ENCODE measurements at regions not wholly inside any gene's neighbourhood (a gene's known extent, or its start where the extent isn't known, plus 50 kb on each side); places are given as distances from the start of the nearest gene placed in this dataset.

DNA sequence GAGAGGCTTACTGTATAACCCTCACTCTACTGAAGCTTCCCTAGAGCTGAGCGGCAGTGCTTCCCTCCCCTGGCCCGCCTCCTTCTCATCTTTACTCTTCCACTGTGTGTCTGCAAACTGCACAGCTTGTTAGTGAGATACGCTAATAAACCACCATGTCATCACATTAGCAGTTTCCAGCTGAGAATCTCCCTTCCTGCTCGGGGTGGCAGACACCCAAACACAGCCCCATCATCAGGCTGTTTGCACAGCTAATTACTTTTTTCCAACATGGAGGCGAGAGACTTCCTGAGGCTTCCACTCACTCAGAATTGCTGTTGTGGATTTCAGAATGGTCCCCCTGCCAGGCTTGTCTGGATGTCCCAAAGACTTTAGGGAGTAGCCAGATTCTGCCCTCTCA, 444.9 kb upstream of the SULF2 start:
- Histone ChIP-seq H2AFZ (ENCODE audit: low read depth, low read length) (no peak overlapping the region), H3K4me2 (ENCODE audit: insufficient read depth, low read length) (no peak overlapping the region), H3K79me2 (ENCODE audit: insufficient read depth, low read length) (no peaks in the 10 kb centered on the region), H3K36me3 (ENCODE audit: insufficient read depth, low read length) (no peaks in the 10 kb centered on the region), H3K9ac (ENCODE audit: low read depth, low read length) (no peak overlapping the region), H3K27me3 (ENCODE audit: insufficient read depth, low read length, poor library complexity) (no peaks in the 10 kb centered on the region), H3K27ac (ENCODE audit: low read length) (no peak overlapping the region), H4K20me1 (ENCODE audit: insufficient read depth, low read length) (no peaks in the 10 kb centered on the region), H3K9me3 (ENCODE audit: insufficient read depth, low read length, severe bottlenecking) (peaks cover 8% of the 10 kb centered on the region), H3K4me3 (ENCODE audit: low read depth in 1 of 2, low read length in 2 of 2) (no peak overlapping the region), H3K4me1 (ENCODE audit: insufficient read depth, low read length) (peaks cover 11% of the 10 kb centered on the region)
- ATAC-seq (ENCODE audit: insufficient read depth, low read depth) (no peak), DNase-seq (no peak)
- no peak for TF ChIP-seq EZH2 (IDR thresholded peaks at IDR 0.05; ENCODE audit: borderline replicate concordance, low read depth, low read length, severe bottlenecking)
- TF ChIP-seq, protein P1, sequence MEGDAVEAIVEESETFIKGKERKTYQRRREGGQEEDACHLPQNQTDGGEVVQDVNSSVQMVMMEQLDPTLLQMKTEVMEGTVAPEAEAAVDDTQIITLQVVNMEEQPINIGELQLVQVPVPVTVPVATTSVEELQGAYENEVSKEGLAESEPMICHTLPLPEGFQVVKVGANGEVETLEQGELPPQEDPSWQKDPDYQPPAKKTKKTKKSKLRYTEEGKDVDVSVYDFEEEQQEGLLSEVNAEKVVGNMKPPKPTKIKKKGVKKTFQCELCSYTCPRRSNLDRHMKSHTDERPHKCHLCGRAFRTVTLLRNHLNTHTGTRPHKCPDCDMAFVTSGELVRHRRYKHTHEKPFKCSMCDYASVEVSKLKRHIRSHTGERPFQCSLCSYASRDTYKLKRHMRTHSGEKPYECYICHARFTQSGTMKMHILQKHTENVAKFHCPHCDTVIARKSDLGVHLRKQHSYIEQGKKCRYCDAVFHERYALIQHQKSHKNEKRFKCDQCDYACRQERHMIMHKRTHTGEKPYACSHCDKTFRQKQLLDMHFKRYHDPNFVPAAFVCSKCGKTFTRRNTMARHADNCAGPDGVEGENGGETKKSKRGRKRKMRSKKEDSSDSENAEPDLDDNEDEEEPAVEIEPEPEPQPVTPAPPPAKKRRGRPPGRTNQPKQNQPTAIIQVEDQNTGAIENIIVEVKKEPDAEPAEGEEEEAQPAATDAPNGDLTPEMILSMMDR (IDR thresholded peaks at IDR 0.05; ENCODE audit: borderline replicate concordance, extremely low read depth, low read length, poor library complexity, severe bottlenecking): no peak

DNA sequence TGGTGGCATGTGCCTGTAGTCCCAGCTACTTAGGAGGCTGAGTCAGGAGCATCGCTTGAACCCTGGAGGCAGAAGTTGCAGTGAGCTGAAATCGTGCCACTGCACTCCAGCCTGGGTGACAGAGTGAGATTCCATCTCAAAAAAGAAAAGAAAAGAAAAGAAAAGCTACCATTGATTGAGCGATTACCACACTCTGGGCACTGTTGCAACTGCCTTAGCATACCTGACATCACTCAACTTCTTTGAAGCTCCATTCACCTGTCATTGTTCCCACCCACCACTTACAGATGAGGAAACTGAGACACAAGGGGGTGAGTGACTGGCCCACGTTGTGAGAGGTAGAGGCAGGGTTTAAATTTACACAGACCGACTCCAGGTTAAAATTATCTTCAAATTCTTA, 442.1 kb upstream of the SULF2 start:
- no peak for DNase-seq
- TF ChIP-seq EZH2 (IDR thresholded peaks at IDR 0.05; ENCODE audit: borderline replicate concordance, low read depth, low read length, severe bottlenecking): no peak
- TF ChIP-seq, protein P1 (IDR thresholded peaks at IDR 0.05; ENCODE audit: borderline replicate concordance, extremely low read depth, low read length, poor library complexity, severe bottlenecking): no peak
- no peak overlapping the region for H3K27ac ChIP-seq (ENCODE audit: low read length)

DNA sequence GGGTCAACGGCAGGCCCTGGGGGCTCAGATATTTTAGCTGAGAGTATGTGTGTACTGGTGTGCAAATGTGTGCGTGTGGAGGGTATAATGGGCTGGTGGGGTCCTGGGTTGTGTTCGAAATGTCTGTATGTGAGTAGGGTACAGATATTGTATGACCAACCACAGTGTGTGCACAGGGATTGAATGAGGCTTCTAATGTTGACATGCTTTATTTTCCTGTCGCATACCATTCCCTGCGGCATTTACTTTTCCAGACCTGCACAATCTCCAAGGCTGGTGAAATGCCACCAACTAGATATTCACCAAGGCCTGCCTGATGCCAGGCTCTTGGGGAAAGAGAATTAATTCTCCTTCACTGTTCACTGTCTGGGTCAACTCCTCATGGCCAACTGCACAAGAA, 441.4 kb upstream of the SULF2 start:
- peaks cover 8% of the 10 kb centered on the region for H3K9me3 ChIP-seq (ENCODE audit: insufficient read depth, low read length, severe bottlenecking)
- TF ChIP-seq, protein P1 (IDR thresholded peaks at IDR 0.05; ENCODE audit: borderline replicate concordance, extremely low read depth, low read length, poor library complexity, severe bottlenecking): no peak
- no peak for TF ChIP-seq EZH2 (IDR thresholded peaks at IDR 0.05; ENCODE audit: borderline replicate concordance, low read depth, low read length, severe bottlenecking)
- no peak overlapping the region for H3K4me3 ChIP-seq (ENCODE audit: low read depth in 1 of 2, low read length in 2 of 2)
- DNase-seq (no peak), ATAC-seq (ENCODE audit: insufficient read depth, low read depth) (no peak)
- H3K27ac ChIP-seq (ENCODE audit: low read length): no peak overlapping the region
- H4K20me1 ChIP-seq (ENCODE audit: insufficient read depth, low read length): no peaks in the 10 kb centered on the region
- H3K27me3 ChIP-seq (ENCODE audit: insufficient read depth, low read length, poor library complexity): no peaks in the 10 kb centered on the region
- H3K4me2 ChIP-seq (ENCODE audit: insufficient read depth, low read length): no peak overlapping the region
- H3K36me3 ChIP-seq (ENCODE audit: insufficient read depth, low read length): no peaks in the 10 kb centered on the region
- no peak overlapping the region for H3K9ac ChIP-seq (ENCODE audit: low read depth, low read length)
- H3K4me1 ChIP-seq (ENCODE audit: insufficient read depth, low read length): no peaks in the 10 kb centered on the region
- H3K79me2 ChIP-seq (ENCODE audit: insufficient read depth, low read length): no peaks in the 10 kb centered on the region
- H2AFZ ChIP-seq (ENCODE audit: low read depth, low read length): no peak overlapping the region

More for the DNA sequence above, 442.1 kb upstream of the SULF2 start:
- Histone ChIP-seq H3K36me3 (ENCODE audit: insufficient read depth, low read length) (no peaks in the 10 kb centered on the region), H3K9ac (ENCODE audit: low read depth, low read length) (no peak overlapping the region), H3K9me3 (ENCODE audit: insufficient read depth, low read length, severe bottlenecking) (peaks cover 8% of the 10 kb centered on the region), H4K20me1 (ENCODE audit: insufficient read depth, low read length) (no peaks in the 10 kb centered on the region), H3K4me3 (ENCODE audit: low read depth in 1 of 2, low read length in 2 of 2) (no peak overlapping the region), H3K4me1 (ENCODE audit: insufficient read depth, low read length) (no peaks in the 10 kb centered on the region), H2AFZ (ENCODE audit: low read depth, low read length) (no peak overlapping the region), H3K4me2 (ENCODE audit: insufficient read depth, low read length) (no peak overlapping the region), H3K79me2 (ENCODE audit: insufficient read depth, low read length) (no peaks in the 10 kb centered on the region), H3K27me3 (ENCODE audit: insufficient read depth, low read length, poor library complexity) (no peaks in the 10 kb centered on the region)
- no peak for ATAC-seq (ENCODE audit: insufficient read depth, low read depth)

DNA sequence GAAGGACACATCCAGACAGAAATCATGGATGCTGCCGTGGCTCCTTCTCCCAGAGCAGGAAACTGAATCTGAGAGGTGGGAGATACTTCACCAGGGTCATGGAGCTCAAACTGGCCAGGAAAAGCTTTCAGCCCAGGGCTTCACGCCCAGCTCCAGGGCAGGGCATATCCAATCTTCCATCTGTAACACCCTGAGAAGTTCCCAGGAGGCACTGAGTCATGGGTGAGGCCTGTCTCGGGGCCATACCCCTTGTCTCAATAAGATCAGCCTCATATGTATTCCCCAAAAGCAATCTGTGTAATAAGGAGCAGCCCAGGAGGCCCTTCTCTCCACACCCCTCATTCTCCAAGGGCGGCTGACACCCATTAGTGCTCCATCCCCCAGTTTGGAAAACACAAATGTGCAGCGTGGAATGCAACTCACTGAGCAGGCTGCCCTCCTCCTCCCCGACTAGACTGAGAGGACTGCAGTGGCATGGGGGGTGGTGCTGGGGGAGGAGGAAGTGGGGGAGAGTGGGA, 439.3 kb upstream of the SULF2 start:
- Histone ChIP-seq H2AFZ (ENCODE audit: low read depth, low read length) (no peak overlapping the region), H3K27ac (ENCODE audit: low read length) (no peak overlapping the region), H3K9ac (ENCODE audit: low read depth, low read length) (no peak overlapping the region), H3K4me2 (ENCODE audit: insufficient read depth, low read length) (no peak overlapping the region), H4K20me1 (ENCODE audit: insufficient read depth, low read length) (no peaks in the 10 kb centered on the region), H3K4me3 (ENCODE audit: low read depth in 1 of 2, low read length in 2 of 2) (no peak overlapping the region), H3K79me2 (ENCODE audit: insufficient read depth, low read length) (no peaks in the 10 kb centered on the region), H3K4me1 (ENCODE audit: insufficient read depth, low read length) (no peaks in the 10 kb centered on the region), H3K36me3 (ENCODE audit: insufficient read depth, low read length) (no peaks in the 10 kb centered on the region), H3K27me3 (ENCODE audit: insufficient read depth, low read length, poor library complexity) (no peaks in the 10 kb centered on the region), H3K9me3 (ENCODE audit: insufficient read depth, low read length, severe bottlenecking) (no peaks in the 10 kb centered on the region)
- TF ChIP-seq, protein P1 (IDR thresholded peaks at IDR 0.05; ENCODE audit: borderline replicate concordance, extremely low read depth, low read length, poor library complexity, severe bottlenecking): no peak
- TF ChIP-seq EZH2 (IDR thresholded peaks at IDR 0.05; ENCODE audit: borderline replicate concordance, low read depth, low read length, severe bottlenecking): no peak
- ATAC-seq (ENCODE audit: insufficient read depth, low read depth): no peak
- no peak for DNase-seq
